HG02938 (cell line): ENCODE measurements at regions not wholly inside any gene's neighbourhood (a gene's known extent, or its start where the extent isn't known, plus 50 kb on each side); places are given as distances from the start of the nearest gene placed in this dataset.
"Not testable (repeated sequence)": the region's sequence is repeated elsewhere in the genome, so short reads cannot be mapped to it uniquely, and the experiment has no call there.

ENCODE experiments used
- ATAC-seq: cut with Tn5 transposase; IDR thresholded peaks from one replicate; pipeline ENCODE4 v1.9.1; 2021; ENCODE audit warnings: mild to moderate bottlenecking, moderate library complexity; ENCODE audit not compliant: unreplicated experiment

GRCh38 chr4:169934794-169935429 lies 91.3 kb downstream of the MFAP3L start:
- ATAC-seq, result no peak

- ATAC-seq, result no peak
Measured at GRCh38 chr4:169933531-169933930, 92.7 kb downstream of the MFAP3L start.

GRCh38 chr4:169931964-169932363 lies 94.2 kb downstream of the MFAP3L start:
- ATAC-seq, result no peak

DNA sequence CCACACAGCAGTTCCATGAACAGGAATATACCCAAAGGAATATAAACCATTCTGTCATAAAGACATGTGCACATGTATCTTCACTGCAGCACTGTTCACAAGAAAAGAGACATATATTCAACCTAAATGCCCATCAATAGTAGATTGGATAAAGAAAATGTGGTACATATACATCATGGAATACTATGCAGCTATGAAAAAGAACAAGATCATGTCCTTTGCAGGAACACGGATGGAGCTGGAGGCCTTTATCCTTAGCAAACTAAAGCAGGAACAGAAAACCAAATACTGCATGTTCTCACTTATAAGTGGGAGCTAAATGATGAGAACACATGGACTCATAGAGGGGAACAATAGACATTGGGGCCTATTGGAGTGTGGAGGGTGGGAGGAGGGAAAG lies 95.4 kb downstream of the MFAP3L start:
- not testable (repeated sequence) for ATAC-seq

GRCh38 chr4:169927280-169927679 lies 98.9 kb downstream of the MFAP3L start:
- ATAC-seq, result no peak

DNA sequence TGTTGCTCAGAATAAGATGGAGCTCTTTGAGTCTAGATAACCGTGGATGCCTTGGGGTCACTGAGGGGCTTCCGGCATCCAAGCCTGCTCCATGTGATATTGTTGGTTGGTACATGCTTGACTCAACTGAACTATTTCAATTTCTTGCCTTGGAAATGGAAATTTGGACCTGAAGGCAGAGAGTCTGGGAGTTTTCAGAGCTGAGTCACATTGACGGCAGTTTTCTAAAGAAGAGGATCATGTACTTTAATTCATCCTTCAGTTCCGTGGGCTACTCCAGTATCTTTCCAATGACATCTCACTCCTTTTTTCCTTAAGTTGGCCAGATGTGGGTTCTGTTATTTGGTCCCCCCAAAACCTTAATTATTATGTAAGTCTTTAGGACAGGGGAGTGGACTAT lies 100.5 kb downstream of the MFAP3L start:
- no peak for ATAC-seq

DNA sequence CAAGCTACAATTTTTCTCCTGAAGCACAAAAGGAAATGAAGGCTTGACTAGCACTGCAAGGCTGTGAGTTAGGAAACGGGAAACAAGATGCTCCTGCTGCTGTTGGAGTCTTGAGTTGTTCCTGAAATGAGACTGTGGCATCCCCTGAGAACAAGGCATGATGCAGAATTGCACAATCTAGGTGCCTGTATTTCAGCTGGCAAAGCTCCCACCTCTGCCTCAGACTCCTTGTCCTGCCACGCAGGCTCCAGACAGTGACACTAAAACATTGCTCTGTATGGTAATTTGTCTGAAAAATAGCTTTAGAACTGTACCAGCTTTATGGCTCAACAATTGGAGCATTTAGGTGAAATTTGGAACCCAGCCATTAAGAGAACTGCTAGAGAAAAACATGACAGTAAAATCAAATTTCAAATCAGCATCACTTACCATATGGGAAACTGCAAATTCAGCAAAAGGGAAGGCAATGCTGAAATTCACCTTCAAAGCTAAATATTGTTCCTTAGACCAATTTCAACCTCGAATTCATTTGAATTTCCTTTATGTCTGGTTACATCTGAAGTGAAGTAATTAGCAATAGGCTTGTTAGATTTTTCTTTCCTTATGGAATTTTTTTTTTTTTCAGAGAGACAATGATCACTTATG lies 103.4 kb downstream of the MFAP3L start:
- ATAC-seq, result no peak

DNA sequence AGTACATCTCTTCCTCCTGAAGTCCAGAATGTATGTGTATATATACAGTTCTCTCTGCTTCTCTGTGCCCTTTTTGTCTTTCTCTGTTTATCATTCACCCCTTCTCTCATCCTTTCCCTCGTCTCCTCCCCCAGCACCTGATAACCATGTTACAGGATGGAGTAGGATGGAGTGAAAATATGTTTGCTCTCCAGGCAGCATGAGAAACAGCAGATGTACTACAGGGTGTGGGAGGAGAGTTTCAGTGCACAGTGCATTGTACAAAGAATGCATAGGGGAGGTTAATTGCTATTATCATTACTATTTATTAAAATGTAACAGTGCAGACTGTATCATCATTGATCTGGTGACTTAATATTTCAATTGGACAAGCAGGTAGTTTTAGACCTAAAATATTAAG lies 104.5 kb downstream of the MFAP3L start:
- ATAC-seq, result no peak

DNA sequence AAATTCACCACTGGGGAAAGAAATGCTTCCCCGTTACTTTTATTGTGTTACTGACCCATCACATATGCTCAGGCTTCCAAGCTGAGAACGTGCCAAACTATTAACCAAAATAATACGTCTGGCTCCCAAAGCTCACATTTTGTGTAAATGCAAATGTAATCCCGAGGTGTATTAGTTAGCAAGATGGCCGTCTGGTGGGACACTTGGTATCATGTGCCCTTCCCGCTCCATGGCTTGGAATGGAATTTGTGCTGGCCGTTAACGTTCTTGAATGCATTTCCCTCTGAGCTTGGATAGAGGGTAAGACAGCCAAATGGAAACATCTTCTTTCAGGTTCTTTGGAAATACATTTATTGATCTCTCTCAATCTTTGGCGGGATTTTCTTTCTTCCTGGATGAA lies 105.0 kb downstream of the MFAP3L start:
- ATAC-seq, result no peak

GRCh38 chr4:169919194-169920124 lies 106.7 kb downstream of the MFAP3L start:
- not testable (repeated sequence) for ATAC-seq

- ATAC-seq, result no peak
Measured at GRCh38 chr4:169915545-169915944, 110.7 kb downstream of the MFAP3L start.

GRCh38 chr4:169914866-169915265 lies 111.3 kb downstream of the MFAP3L start:
- no peak for ATAC-seq

GRCh38 chr4:169912996-169913395 lies 113.2 kb downstream of the MFAP3L start:
- no peak for ATAC-seq

- ATAC-seq, result no peak
Measured at GRCh38 chr4:169909897-169910296, 116.3 kb downstream of the MFAP3L start.

GRCh38 chr4:169909479-169909878 lies 116.7 kb downstream of the MFAP3L start:
- no peak for ATAC-seq

DNA sequence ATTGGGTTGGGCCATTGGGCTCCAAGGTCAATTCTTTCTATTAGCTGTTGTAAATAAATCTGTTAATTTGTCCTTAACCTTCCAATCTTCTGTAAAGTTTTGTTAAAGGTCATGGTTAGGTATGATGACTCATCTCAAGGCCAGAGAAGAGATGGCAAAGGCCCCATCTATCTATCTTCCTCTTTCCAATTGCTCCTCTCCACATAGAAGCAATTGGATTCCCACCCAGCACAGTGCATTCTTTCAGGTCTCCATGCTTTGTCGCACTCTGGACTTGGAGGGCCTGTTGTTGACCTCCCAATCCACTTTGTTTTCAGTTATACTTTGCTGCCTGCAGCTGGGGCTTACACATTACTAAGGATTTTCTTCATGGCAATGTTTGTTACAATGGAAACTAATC lies 118.5 kb downstream of the MFAP3L start:
- ATAC-seq, result no peak

DNA sequence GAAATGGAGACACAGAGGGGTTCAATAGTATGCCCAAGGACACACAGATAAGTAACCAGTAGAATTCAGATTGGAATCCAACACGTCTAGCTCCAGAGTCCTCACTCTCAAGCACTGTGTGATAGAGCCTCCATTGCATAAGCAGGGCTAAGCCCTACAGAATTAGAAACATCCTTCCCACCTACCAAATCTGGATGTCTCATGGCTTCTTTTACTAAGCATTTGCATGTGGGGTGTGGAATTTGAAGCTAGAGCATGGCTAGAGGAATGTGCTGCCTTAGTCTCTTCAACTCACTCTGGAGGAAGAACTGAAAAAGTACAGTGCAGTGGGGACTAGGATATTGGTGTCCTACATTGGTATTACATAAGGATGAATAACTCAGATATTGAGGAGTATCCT lies 119.4 kb downstream of the MFAP3L start:
- ATAC-seq, result no peak

DNA sequence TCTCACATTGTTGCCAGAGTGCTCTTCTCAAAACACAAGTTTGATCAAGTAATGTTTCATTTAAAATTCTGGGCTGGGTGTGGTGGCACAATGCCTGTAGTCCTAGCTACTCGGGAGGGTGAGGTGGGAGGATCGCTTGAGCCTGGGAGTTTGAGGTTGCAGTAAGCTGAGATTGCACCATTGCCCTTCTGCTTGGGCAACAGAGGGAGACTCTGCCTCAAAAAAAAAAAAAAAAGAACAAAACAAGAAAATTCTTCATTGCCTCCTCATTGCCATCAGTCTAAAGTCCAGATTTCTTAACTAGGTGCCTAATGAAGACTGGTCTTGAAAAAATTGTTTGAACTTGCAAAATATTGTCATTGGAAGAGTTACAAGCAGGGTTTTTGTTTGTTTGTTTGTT lies 120.1 kb downstream of the MFAP3L start:
- ATAC-seq, result no peak

DNA sequence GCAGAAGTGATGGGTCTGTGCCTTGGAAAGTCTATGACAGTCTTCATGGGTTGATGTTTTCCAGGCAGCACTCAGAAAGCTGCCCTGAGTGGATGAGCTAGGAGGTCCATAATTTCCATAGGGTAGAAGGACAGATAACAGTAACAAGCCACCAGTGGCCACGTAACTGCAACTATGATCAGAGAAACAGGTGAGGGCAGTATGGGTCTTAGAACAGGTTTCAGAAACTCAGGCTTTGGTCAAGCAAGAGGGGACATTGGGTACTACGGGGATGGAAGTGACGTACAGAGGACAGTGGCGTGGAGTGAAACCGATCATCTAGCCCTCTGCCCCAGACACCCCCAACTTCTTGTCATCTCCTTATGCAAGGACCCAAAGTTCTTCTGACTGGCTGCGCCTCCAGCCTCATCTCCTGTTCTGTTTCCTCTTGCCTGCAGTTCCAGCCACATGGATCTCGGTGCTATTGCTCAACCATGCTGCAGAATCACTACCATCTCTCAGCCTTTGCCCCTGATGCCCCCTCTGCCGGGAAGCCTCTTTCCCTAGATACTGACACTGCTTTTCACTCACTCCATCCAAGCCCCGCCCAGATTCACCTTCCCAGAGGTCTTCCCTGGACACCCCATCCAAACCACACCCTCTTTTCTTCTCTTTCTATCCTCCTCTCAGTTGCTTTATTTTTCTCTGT lies 123.4 kb downstream of the MFAP3L start:
- no peak for ATAC-seq

GRCh38 chr4:169900241-169900845 lies 125.9 kb downstream of the MFAP3L start:
- no peak for ATAC-seq

- ATAC-seq, result no peak
Measured at GRCh38 chr4:169899295-169899694, 126.9 kb downstream of the MFAP3L start.
